ENCODE measurements at regions not wholly inside any gene's neighbourhood (a gene's known extent, or its start where the extent isn't known, plus 50 kb on each side); places are given as distances from the start of the nearest gene placed in this dataset.
A peak's percentile ranks its signal among the peaks of the same experiment; 100 is the strongest.
"Not testable (repeated sequence)": the region's sequence is repeated elsewhere in the genome, so short reads cannot be mapped to it uniquely, and the experiment has no call there.

GRCh38 chr2:209208211-209208610, 215.6 kb upstream of the MAP2 start:
- peak in 1 of 2 donors; percentile 5 for DNase-seq

- no peak for DNase-seq
Observed at GRCh38 chr2:209209943-209210342, 213.9 kb upstream of the MAP2 start.

GRCh38 chr2:209230560-209230959, 193.3 kb upstream of the MAP2 start:
- DNase-seq = no peak

GRCh38 chr2:209236377-209236776, 187.5 kb upstream of the MAP2 start:
- no peak for DNase-seq

- no peak for DNase-seq
Observed at GRCh38 chr2:209238765-209239584, 184.9 kb upstream of the MAP2 start.

- DNase-seq = no peak
Observed at GRCh38 chr2:209239585-209239938, 184.3 kb upstream of the MAP2 start.

- DNase-seq = no peak
Observed at GRCh38 chr2:209240204-209240603, 183.6 kb upstream of the MAP2 start.

- DNase-seq = no peak
Observed at GRCh38 chr2:209253544-209253943, 170.3 kb upstream of the MAP2 start.

GRCh38 chr2:209259767-209260166, 164.1 kb upstream of the MAP2 start:
- DNase-seq = no peak

- DNase-seq = no peak
Observed at GRCh38 chr2:209260281-209260680, 163.6 kb upstream of the MAP2 start.

- DNase-seq = not testable (repeated sequence)
Observed at GRCh38 chr2:209261366-209262053, 162.3 kb upstream of the MAP2 start.

GRCh38 chr2:209269024-209269423, 154.8 kb upstream of the MAP2 start:
- DNase-seq = no peak

- no peak for DNase-seq
Observed at GRCh38 chr2:209276000-209276399, 147.8 kb upstream of the MAP2 start.

GRCh38 chr2:209277444-209277843, 146.4 kb upstream of the MAP2 start:
- DNase-seq = no peak

- no peak for DNase-seq
Observed at GRCh38 chr2:209298601-209299000, 125.2 kb upstream of the MAP2 start.

GRCh38 chr2:209299478-209299877, 124.4 kb upstream of the MAP2 start:
- DNase-seq = not testable (repeated sequence)

- not testable (repeated sequence) for DNase-seq
Observed at GRCh38 chr2:209300766-209301165, 123.1 kb upstream of the MAP2 start.

- no peak for DNase-seq
Observed at GRCh38 chr2:209305026-209305425, 118.8 kb upstream of the MAP2 start.

GRCh38 chr2:209305746-209306196, 118.1 kb upstream of the MAP2 start:
- DNase-seq = no peak

- DNase-seq = no peak
Observed at GRCh38 chr2:209307161-209308001, 116.5 kb upstream of the MAP2 start.

GRCh38 chr2:209308415-209308814, 115.4 kb upstream of the MAP2 start:
- no peak for DNase-seq

GRCh38 chr2:209311948-209312347, 111.9 kb upstream of the MAP2 start:
- no peak for DNase-seq

- not testable (repeated sequence) for DNase-seq
Observed at GRCh38 chr2:209312450-209312849, 111.4 kb upstream of the MAP2 start.
